GM21529 (cell line): ENCODE measurements at regions not wholly inside any gene's neighbourhood (a gene's known extent, or its start where the extent isn't known, plus 50 kb on each side); places are given as distances from the start of the nearest gene placed in this dataset.

ENCODE experiments used
- ATAC-seq: cut with Tn5 transposase; IDR thresholded peaks from one replicate; pipeline ENCODE4 v1.9.1; 2021; ENCODE audit not compliant: unreplicated experiment

DNA sequence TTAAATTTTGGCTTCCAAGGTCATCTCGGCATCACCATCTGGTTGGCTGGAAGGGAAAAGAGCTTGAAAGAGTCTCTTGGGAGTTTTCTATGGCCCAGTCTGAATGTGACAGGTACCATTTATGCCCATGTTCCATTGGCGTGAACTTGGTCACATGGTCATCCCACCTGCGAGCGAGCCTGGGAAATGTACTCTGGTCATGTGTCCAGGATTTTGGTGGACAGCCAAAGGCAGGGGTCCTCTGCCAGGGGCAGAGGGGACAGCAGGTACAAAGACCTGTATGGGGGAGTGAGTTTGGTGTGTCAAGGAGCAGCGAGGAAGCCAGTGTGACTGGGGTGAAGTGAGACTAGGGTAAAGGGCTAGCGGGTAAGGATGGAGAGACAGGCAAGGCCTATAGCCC, 112.6 kb downstream of the CDC5L start:
- no peak for ATAC-seq

DNA sequence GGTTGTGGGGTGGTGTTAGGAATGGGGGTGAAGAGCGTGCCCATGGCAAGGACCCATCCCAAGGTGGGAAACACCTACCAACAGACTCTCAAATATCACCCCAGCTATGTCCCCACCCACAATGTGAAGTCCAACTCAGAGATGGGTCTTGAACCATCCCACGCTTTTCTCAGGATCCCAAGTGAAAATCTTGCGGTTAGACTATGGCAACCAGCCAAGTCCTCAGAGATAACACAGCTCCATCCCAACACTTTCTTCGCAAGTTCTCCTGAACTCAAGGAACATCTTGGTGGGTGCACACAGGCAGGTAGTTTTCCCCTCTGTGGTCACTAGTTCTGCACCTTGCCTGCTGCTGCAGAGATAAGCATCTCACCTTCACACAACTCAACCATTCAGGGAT, 116.0 kb downstream of the CDC5L start:
- no peak for ATAC-seq

DNA sequence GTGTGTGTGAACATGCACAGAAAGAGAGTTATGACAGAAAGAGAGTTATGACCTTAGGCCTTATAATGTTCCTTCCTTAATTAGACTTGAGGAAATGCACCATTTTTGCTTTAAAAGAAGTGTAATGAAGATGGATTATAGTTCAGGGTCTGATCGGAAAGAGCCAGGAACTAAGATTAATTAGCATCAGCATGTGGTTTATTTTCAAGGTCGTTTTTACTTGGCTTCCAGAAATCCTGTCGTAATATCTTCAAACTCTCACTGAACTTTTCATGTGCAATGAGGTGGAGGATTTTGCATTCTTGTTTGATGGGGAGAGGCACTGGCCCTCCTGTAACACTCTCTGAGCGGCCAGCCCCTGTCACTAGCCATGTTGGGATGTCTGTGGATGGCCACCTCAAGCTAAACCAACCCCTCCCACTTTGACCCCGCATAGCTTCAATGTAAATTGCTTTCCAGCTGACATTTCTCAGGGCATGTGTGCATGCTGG, 116.8 kb downstream of the CDC5L start:
- ATAC-seq: no peak

DNA sequence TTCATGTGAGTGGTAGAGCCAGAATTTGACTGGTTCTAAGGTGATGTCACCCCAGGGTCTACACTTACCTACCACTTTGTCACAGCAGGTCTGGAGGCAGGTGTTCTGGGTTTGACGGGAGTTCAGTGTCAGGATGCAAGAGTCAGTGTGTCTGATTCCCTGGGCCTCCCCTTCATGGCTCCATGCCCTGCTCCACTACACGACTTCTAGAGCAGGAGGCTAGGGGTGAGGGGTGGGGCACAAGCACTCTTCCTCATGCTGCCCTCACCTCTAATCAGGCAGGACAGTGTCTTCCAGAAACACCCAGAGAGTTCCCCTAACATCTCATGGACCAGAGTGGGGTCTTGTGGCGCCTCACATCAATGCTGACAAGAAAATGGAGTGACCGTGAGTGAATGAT, 118.2 kb downstream of the CDC5L start:
- no peak for ATAC-seq

DNA sequence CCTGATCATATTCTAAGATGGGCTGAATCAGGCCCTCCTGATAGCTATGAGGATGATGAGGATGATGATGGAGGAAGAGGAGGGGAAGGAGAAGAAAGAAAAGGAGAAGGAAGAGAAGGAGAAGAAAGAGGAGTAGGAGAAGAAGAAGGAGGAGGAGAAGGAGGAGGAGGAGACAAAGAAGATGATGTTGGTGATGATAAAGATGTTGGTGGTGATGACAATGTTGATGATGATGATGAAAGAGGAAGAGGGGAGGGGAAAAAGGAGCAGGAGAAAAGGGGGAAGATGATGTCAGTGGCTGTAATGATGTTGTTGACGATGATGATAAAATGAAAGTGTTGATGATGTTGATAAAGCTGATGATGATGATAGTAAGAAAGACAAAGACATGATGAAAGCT, 119.5 kb downstream of the CDC5L start:
- ATAC-seq: no peak

DNA sequence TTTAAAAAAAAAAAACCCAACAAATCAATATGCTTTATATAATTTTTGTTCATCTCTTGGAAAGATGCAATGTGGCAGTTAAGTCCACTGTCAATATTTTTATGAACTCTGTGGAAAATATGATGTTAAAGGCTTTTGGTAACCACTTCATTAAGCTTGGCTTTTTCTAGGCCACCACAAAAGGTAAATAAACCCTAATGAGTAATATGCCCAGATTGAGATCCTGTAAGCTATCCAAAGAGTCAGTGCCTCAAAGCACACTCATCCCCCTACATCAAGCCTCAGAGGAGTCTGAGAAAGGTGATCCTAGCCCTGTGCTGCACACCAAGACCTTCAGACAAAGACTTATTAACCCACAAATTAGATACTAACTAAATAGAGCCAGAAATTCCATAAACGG, 121.1 kb downstream of the CDC5L start:
- ATAC-seq: no peak

DNA sequence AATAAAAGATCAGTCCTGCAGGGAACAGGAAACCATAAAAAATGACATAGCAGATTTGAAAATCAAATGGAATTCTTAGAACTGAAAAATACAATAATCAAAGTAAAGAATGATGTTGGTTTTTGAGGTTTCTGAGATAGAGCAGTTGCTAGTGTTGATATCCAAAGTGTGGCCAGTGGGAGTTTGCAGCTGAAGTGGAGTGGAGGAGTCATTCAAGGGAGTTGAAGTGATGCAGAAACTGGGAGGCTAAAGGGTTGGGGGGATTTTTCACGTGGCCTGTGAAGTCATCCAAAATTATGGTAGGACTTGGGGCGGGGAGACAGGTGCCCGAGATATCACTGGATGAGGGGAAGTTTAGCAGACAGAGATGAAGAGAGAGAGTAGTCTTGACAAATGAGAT, 123.6 kb downstream of the CDC5L start:
- no peak for ATAC-seq

DNA sequence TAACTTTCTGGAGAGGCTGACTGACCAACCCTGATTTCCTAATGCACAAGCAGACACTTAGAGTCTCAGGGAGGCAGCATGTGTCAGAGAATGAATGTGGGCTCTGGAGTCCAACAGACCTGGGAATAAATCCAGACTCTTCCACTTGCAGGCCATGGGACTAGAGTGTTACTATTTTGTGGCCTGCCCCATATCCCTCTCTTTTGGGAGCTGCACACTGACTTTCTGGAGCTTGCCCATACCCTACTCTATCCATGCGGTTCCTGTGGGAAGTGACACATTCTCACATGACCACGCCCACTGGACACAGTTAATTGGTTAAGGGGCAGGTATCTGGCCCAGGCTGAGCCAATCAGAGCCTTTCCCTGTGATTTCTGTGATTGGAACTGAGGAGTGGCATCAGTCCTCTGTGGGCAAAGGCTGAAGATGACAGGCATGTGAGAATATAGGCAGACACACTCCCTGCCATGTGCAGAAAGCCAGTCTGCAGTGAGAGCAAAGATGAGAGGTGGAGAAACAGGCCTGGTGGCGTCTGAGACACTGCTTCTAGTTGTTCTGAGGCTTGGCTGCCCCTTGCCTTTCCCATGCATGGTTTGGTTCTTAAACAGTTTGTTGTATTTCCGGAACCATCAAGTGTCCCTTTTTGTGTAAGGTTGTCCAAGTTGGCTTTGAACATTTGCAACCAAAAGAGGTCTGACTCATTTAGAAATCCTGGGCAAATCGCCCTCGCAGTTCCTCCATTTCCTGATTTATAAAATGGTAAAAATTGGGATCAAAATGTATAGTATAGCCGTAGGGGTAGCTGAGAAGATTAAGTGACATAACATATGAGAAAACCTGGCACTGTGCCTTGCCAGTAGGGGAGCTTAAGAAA, 125.6 kb downstream of the CDC5L start:
- ATAC-seq: no peak

DNA sequence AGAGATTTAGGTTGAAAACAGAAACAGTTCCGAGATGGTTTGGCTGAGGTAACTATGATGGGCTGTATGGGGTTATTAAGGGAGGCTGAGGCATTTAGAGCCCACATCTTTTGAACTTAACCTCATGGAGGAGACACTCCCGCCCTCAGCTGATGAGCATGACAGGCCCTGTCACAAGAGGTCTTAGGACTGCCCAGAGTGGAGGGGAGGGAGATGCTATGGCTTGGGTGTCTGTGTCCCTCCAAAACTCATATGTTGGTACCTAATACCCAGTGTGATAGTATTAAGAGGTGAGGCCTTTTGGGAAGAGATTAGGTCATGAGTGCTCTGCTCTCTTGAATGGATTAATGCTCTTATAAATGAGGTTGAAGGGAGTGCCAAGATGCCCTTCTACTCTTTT, 126.6 kb downstream of the CDC5L start:
- ATAC-seq: no peak

DNA sequence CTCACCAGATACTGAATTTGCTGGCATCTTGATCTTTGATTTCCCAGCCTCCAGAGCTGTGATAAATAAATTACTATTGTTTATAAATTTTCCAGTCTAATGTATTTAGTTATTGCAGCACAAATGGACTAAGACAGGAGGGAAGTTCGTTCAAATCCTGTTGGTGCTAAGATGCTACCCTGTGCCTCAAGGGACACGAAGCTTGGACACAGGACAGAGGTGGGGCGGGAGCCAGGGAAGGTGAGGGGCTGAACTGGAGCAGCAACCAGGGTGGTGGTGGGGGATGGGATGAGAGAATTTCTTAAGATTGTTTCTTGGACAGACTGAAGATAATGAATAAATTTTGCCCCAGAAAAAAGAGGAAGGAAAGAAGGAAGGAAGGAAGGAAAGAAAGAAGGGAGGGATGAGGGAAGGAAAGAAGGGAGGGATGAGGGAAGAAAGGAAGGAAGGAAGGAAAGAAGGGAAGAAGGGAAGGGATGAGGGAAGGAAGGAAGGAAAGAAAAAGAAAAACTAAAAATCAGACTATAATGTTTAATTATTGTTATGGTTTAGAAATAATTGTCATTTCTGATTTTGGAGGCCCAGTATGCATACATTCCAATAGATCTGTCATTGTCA, 127.2 kb downstream of the CDC5L start:
- no peak for ATAC-seq

DNA sequence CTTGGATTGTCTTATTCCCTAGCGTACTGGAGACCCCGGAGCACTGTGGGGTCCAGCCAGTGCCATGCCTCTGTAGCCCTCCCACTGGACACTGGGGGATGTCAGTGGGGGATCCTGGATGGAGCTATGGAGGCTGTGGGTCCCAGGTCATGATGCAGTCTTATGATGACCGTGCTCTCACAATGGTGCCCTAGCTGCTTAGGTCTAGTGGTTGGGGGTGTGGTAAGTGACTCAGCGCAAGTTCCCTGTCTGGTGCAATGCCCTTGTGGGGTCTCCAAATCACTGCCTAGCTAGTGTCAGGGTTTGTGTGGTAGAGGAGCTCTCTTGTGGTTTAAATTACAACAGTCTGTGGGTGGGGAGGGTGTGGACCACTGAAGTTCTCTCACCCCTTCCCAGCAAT, 135.4 kb downstream of the CDC5L start:
- no peak for ATAC-seq

DNA sequence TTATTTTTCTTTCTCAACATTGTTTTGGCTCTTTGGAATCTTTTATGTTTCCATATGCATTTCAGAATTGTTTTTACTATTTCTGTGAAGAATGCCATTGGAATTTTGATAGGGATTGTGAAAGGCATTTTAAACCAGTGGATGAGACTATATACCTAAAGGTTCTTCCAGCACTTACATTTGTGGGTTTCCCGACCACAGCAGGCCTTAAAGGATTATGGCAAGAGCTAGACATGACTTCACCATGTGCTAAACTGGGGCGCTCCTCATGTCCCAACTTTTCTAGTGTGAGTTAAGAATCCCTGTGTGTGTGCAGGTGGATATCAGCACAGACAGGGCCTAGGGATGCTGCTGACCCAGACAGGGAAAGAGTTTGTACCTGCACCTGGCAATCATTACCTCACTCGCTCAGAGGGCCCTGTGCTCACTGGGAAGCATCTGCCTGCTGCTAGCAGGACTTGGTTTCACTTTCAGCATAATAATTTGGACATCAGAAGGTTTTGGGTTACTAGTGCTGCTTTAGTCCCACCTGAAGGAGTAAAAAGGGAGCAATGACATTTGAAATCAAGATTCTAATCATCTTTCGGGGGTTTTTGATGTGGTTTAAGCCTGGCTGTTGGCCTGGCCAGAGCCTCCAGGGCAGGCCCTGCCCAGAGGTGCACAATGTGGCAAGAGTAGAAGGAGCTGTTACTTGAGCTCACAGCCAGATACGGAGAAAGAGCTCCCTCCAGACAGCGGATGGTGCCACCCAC, 137.1 kb downstream of the CDC5L start:
- no peak for ATAC-seq

DNA sequence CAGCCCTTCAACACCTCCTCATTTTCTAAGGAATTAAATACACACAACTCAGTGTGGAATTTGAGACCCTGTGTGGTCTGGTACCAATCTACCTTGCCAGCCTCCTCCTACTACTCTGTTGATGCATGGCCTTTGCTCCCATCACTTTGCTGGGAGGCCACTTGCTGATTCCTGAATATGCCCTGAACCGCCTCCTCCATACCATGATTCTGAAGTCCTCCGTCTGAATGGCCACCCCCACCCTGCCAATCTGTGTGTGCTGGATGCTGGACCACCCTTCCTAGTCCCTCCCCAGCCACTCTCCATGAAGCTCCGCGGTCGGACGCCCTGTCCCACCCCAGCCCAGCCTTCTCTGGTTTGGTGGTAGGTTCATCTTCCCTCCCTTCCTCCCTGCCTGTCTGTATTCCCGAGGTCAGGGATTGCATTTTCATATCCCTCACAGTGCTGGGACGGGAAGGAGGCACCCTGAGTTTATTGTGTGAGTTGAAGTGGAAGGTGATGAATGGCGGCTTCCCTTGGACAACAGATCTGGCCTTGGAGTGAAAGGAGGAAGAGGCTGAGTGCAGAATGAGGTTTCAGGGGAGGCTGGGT, 138.3 kb downstream of the CDC5L start:
- no peak for ATAC-seq

DNA sequence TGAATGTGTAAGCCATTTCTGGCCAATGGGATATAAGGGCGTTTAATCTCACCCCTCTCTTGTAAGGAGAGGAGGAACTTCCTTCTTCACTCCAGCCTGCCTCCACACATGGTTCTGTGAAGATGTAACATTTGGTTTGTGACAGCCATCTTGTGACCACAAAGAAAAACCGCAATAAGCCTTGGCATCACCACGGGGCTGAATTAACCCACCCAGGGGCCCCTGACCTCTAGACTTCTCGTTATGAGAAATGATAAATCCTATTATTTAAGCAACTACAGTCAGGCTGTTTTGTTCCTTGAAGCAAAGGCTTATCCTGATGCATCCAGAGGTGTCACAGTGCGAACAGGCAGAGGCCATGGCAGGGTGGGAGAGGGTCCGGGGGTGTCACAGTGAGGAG, 139.7 kb downstream of the CDC5L start:
- ATAC-seq: no peak

DNA sequence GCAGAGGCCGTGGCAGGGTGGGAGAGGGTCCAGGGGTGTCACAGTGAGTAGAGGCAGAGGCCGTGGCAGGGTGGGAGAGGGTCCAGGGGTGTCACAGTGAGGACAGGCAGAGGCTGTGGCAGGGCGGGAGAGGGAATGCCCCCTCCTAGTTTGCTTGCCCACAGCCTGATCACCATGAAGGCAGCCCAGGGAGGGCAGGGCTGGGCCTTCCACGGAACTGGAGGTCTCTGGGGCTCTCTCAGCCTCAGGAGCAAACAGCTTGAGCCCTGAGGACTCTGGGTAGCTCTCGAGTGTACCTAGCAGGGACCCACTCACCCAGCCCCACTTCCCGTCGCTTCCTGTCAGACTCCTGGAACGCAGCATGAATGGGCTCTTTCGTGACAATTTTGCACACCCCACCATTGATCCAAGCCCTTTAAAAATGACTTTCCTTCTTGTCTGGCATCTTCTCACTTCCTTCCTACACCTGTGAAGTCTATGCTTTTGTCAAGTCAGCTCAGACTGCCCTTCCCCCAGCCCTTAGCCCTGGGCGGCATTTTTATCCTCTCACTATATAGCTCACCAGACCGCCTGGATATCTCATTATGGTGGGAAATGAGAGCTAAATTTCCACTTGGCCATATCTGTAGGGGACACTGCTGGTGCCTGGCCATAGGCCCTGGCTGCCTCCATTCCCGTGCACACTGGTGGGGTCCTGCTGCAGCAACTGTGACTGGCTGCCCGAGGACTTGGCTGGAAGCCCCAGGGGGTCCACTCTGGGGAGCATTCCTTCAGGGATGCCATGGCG, 140.3 kb downstream of the CDC5L start:
- ATAC-seq: no peak

DNA sequence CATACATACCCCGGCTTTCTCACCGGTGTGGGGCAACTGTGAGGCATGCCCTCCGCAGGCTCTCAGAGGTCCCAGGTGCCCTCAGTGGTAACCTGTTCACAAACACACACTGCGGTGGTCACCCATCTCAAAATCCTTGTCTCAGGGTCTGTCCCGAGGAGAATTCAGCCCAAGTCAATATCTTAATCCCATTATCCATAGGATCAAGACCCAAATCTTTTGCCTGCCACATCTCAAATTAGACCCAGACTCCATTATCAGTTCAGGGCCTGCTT, 140.8 kb downstream of the CDC5L start:
- no peak for ATAC-seq

DNA sequence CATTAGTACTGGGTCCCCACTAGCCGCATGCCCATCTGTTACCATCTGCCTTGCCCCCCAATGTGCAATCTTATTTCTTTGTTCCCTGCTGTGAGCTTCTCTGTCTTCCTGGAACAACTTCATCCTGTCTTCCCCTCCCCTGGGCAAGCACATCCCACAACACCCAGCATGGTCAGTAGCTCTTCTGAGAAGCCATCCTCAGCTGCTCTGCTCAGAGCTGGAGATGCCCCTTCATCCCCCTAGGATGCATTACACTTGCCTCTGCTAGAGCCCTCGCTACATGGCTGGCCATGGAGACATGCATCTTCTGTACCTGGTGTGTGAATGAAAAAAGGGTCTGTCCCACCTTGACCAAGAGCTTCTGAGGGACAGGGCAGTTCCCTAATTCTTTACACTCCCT, 141.2 kb downstream of the CDC5L start:
- ATAC-seq: no peak

DNA sequence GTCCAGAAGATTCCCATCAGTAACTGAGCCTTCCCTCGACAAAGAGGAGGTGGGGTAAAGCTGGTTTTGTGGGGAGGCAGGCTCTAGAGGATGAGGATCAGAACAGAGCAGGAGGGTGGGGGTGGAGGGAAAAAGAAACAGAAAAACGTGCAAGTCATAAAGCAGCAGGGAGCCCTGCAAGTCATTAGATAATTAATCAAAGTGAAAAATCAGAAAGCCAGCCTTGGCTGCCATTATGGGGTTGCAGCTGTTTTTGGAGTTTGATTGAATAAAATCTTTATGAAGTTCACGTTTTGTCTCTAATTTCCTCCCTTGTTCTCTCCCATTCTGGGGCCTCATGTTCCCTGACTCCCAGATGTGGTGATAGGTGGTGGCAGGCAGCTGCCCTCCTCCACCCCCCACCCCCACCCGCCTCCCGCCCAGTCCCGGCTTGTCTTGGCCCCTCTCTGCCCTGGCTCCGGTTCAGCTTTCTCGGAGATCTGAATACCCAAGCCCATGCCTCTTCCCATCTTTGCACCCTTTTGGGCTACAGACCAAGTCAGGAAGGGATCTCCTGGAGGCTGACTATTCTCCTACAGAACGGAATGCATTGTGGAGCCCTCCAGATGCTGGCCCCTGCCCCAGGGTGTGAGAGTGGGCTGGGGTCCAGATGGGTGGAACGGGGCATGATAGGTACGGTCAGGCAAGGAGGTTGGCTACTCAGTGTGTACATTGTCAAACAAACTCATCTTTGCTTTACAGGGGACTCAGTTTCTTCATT, 141.8 kb downstream of the CDC5L start:
- no peak for ATAC-seq

DNA sequence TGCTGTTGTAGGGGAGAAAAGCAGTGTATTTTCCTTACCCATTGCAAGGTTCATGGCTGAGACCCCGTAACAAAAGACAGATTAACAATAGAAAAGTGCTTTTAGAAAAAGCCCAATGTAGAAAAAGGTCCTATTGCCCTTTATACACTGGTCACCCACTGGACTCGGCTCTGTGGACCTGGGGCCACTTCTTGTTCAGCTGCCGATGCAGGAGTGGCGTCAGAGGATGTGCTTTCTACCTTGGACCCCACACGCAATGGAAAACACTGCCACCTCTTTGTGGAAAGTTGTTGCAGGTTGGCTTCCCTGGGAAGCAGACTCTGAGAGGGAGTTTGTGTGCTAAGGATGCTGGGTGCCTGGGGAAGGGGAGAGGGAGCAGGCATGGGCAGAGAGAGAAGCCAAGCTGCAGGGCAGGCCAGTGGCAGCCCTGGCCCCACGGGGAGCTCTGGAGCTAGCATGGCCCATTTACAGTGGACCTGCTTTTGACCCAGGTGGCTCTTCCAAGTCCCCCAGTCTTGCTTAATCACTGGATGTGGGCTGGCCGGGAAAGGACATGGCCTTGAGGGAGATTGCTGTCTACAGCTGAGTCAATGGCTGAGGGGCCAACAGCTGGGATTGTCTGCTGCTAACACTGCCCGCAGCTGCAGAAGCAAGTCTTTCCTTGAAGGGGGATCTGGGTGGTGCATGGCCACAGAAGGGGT, 142.9 kb downstream of the CDC5L start:
- no peak for ATAC-seq

DNA sequence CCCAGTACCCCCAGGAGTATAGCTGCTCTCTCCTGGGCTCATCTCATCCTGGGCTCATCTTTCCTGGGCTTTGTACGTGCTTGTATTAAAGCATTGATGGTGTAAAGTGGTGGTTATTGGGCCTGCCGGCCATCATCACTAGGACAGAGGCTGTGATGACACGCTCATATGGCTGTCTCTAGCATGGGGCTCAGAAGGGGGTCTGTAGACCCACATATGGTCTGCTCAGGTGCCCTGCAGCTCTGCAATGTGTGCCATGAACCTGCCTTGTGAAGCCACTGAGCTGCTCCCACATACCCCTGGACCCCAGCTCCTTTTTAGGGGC, 143.4 kb downstream of the CDC5L start:
- ATAC-seq: no peak
